ENCODE measurements at regions not wholly inside any gene's neighbourhood (a gene's known extent, or its start where the extent isn't known, plus 50 kb on each side); places are given as distances from the start of the nearest gene placed in this dataset.

- TF ChIP-seq POLR2AphosphoS5 (IDR thresholded peaks at IDR 0.05; ENCODE audit: low read depth, low read length) (no peak), CTCF (IDR thresholded peaks at IDR 0.05) (no peak), REST (IDR thresholded peaks at IDR 0.05; ENCODE audit: insufficient read depth in 1 of 2, low read depth in 2 of 2, low read length in 1 of 2) (no peak), TCF7L2 (IDR thresholded peaks at IDR 0.05; ENCODE audit: low read depth, low read length) (no peak), SIN3A (IDR thresholded peaks at IDR 0.05; ENCODE audit: borderline replicate concordance, insufficient read depth, low read depth, low read length) (no peak)
Measured at GRCh38 chr3:148466143-148466542, 231.6 kb upstream of the AGTR1 start.

All from Panc1 (cell line).